Fibroblast of lung (primary cell): ENCODE measurements at regions not wholly inside any gene's neighbourhood (a gene's known extent, or its start where the extent isn't known, plus 50 kb on each side); places are given as distances from the start of the nearest gene placed in this dataset.

ENCODE experiments used
- DNase-seq, 2 donors: peaks; one replicate each; pipeline versions ENCODE4 v3.0.0 to v3.0.0-alpha.2; 2010; ENCODE audit warnings: low read depth in 2 of 2
- H2AFZ ChIP-seq: 2 replicates; pipeline ENCODE4 v1.5.1; 2012; ENCODE audit warnings: low read length, control low read depth, inconsistent platforms
- H3K27ac ChIP-seq: 2 replicates; pipeline ENCODE4 v1.5.1; 2011; ENCODE audit warnings: low read length, control low read depth; ENCODE audit not compliant: insufficient read depth
- H3K27me3 ChIP-seq: 2 replicates; pipeline ENCODE4 v1.5.1; 2011; ENCODE audit warnings: mild to moderate bottlenecking, low read length; ENCODE audit not compliant: control insufficient read depth, insufficient read depth
- H3K36me3 ChIP-seq: 2 replicates; pipeline ENCODE4 v1.5.1; 2011; ENCODE audit warnings: low read length; ENCODE audit not compliant: control insufficient read depth, insufficient read depth
- H3K4me1 ChIP-seq: 2 replicates; pipeline ENCODE4 v1.5.1; 2011; ENCODE audit warnings: low read length; ENCODE audit not compliant: control insufficient read depth, insufficient read depth; ENCODE audit errors: extremely low read depth
- H3K4me2 ChIP-seq: 2 replicates; pipeline ENCODE4 v1.5.1; 2011; ENCODE audit warnings: low read length, control low read depth; ENCODE audit not compliant: insufficient read depth; ENCODE audit errors: extremely low read depth
- H3K4me3 ChIP-seq, 4 experiments: fragments of 200-600 bp in 1 of 4; sonication (generic) in 1 of 4; replicated peaks in 1 of 4; 2 replicates each; pipeline ENCODE4 v1.5.1; 2011 to 2016; ENCODE audit warnings: low read length in 4 of 4, low read depth in 3 of 4, mild to moderate bottlenecking in 3 of 4, control low read depth in 2 of 4, inconsistent platforms in 1 of 4, mixed read lengths in 1 of 4; ENCODE audit not compliant: insufficient read depth in 1 of 4; ENCODE audit errors: control extremely low read depth in 1 of 4
- H3K79me2 ChIP-seq: 2 replicates; pipeline ENCODE4 v1.5.1; 2012; ENCODE audit warnings: mild to moderate bottlenecking, low read length, inconsistent platforms; ENCODE audit not compliant: control insufficient read depth, insufficient read depth
- H3K9ac ChIP-seq: 2 replicates; pipeline ENCODE4 v1.5.1; 2011; ENCODE audit warnings: mild to moderate bottlenecking, low read length, control low read depth; ENCODE audit not compliant: insufficient read depth
- H3K9me3 ChIP-seq: 2 replicates; pipeline ENCODE4 v1.5.1; 2012; ENCODE audit warnings: low read depth, low read length; ENCODE audit not compliant: control insufficient read depth, insufficient read depth
- H4K20me1 ChIP-seq: 2 replicates; pipeline ENCODE4 v1.5.1; 2011; ENCODE audit warnings: low read length; ENCODE audit not compliant: control insufficient read depth, insufficient read depth; ENCODE audit errors: extremely low read depth
- CTCF ChIP-seq, 2 donors: IDR thresholded peaks in 1 of 2; conservative IDR thresholded peaks in 1 of 2; 1 replicate in 1 of 2; 2 replicates in 1 of 2; pipeline ENCODE4 v1.5.1; 2011 to 2012; ENCODE audit warnings: low read length in 2 of 2, control low read depth in 1 of 2, inconsistent platforms in 1 of 2, low read depth in 1 of 2, mild to moderate bottlenecking in 1 of 2
- EZH2 ChIP-seq: IDR thresholded peaks from 2 replicates; pipeline ENCODE4 v1.5.1; 2012; ENCODE audit warnings: low read length, control low read depth, mild to moderate bottlenecking; ENCODE audit errors: missing control alignments

DNA sequence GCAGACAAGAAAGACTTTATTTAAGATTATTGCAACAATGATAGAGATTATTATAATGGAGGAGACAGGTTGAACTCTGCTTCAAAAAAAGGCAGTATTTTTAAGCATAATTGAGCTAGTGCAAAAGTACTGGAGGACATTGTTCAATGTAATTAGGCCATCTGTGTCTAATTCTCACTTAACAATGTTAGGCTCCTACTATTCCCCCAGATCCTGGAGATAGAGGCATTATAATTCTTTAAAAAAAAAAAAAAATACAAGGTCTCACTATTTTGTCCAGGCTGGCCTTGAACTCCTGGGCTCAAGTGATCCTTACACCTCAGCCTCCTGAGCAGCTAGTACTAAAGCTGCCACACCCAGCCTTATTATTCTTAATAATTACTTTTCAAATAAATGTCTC, 193.4 kb upstream of the NUDT12 start:
- Histone ChIP-seq H4K20me1 (no peaks in the 10 kb centered on the region), H3K79me2 (no peaks in the 10 kb centered on the region), H3K4me2 (no peak overlapping the region), H2AFZ (no peak overlapping the region), H3K9ac (no peak overlapping the region), H3K4me3 (no peak overlapping the region), H3K27ac (no peak overlapping the region), H3K4me1 (no peaks in the 10 kb centered on the region), H3K36me3 (no peaks in the 10 kb centered on the region), H3K9me3 (no peaks in the 10 kb centered on the region), H3K27me3 (no peaks in the 10 kb centered on the region)
- TF ChIP-seq CTCF (conservative IDR thresholded peaks at IDR 0.05 in 1 of 2, IDR thresholded peaks at IDR 0.05 in 1 of 2; ENCODE audit: low read depth in 1 of 2, low read length in 2 of 2) (no peak), EZH2 (no peak)
- DNase-seq, result no peak

DNA sequence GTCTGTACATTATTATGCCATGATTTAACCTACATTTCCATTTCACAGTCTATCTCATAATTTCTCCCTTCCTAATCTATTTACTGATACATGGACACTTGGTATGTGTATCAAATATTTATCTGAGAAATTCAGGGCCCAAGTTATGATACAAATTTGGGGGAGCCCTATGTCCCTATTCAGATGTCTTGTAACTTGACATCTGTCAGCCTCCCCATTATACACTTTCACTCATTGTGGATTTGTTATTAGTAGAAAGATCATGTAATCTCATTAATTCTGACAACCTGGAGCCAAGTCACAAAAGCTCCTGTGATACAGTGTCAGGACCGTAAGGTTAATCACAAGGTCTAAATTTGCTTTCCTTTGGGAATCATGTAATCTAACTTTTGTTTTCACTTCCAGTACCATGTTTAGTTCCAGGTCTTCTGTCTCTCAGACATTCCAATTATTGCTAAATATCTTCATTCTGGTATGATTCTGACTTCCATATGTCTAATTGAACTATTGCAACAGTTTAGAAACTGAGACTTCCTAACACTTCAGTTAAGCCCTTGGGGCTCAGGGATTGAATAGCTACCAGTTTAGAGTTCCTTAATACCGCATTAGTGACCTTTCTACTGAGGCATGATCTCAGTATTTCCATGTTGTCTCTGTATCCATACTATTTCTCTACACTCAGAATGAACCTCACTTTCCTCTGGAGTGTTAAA, 182.9 kb upstream of the NUDT12 start:
- H3K9ac ChIP-seq, result no peak overlapping the region
- H3K36me3 ChIP-seq, result no peaks in the 10 kb centered on the region
- H3K79me2 ChIP-seq, result no peaks in the 10 kb centered on the region
- no peaks in the 10 kb centered on the region for H4K20me1 ChIP-seq
- no peak overlapping the region for H3K4me2 ChIP-seq
- no peaks in the 10 kb centered on the region for H3K9me3 ChIP-seq
- no peak overlapping the region for H3K4me3 ChIP-seq
- DNase-seq, result peak in 1 of 2 donors; percentile 15
- H3K4me1 ChIP-seq, result no peaks in the 10 kb centered on the region
- H3K27me3 ChIP-seq, result no peaks in the 10 kb centered on the region
- H3K27ac ChIP-seq, result no peak overlapping the region
- TF ChIP-seq CTCF (conservative IDR thresholded peaks at IDR 0.05 in 1 of 2, IDR thresholded peaks at IDR 0.05 in 1 of 2; ENCODE audit: low read depth in 1 of 2, low read length in 2 of 2) (no peak), EZH2 (no peak)
- H2AFZ ChIP-seq, result no peak overlapping the region

DNA sequence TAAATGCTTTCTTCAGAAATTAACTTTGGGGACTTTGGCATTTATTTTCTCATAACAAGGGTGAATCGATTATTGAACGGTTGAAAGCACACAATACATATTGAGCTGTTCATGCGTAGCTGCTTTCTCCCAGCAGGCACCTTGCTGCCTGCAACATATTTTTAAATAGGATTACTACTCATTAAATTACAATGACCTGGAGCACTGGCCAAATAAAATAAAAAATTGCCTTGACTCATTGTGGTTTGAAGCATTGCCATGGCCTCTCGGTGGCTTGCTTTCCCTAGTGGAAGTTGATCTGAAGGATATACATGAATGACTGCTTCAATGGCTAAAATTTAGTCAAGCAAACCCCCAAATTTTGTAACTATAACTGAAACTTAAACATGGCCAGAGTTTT, 181.6 kb upstream of the NUDT12 start:
- DNase-seq, result peak; percentile 90 to 91
- Histone ChIP-seq H3K27me3 (no peaks in the 10 kb centered on the region), H2AFZ (no peak overlapping the region), H3K4me2 (no peak overlapping the region), H3K36me3 (no peaks in the 10 kb centered on the region), H4K20me1 (no peaks in the 10 kb centered on the region), H3K27ac (no peak overlapping the region), H3K79me2 (no peaks in the 10 kb centered on the region), H3K4me3 (no peak overlapping the region), H3K9me3 (no peaks in the 10 kb centered on the region), H3K9ac (no peak overlapping the region), H3K4me1 (no peaks in the 10 kb centered on the region)
- TF ChIP-seq EZH2, result no peak
- no peak for TF ChIP-seq CTCF (conservative IDR thresholded peaks at IDR 0.05 in 1 of 2, IDR thresholded peaks at IDR 0.05 in 1 of 2; ENCODE audit: low read depth in 1 of 2, low read length in 2 of 2)
